HCT116 (cell line): ENCODE measurements at regions not wholly inside any gene's neighbourhood (a gene's known extent, or its start where the extent isn't known, plus 50 kb on each side); places are given as distances from the start of the nearest gene placed in this dataset.

Experiments
- ATF3 ChIP-seq: IDR thresholded peaks from 2 replicates; pipeline ENCODE4 v1.6.1; 2012
- CTCF ChIP-seq, 3 experiments: fragments of 200-600 bp in 1 of 3; sonication (generic) in 1 of 3; IDR thresholded peaks in 2 of 3; conservative IDR thresholded peaks in 1 of 3; 2 replicates each; pipeline ENCODE4 v1.5.1; 2012 to 2017; ENCODE audit warnings: low read depth in 2 of 3, low read length in 2 of 3, antibody characterized with exemption in 1 of 3, borderline replicate concordance in 1 of 3, control low read depth in 1 of 3, mild to moderate bottlenecking in 1 of 3, mixed read lengths in 1 of 3, mixed run types in 1 of 3, moderate library complexity in 1 of 3; ENCODE audit not compliant: insufficient read depth in 1 of 3
- ELF1 ChIP-seq: IDR thresholded peaks from 2 replicates; pipeline ENCODE4 v1.6.1; 2012; ENCODE audit warnings: low read depth, borderline replicate concordance
- EZH2 ChIP-seq: fragments of 200-600 bp; sonication (generic); IDR thresholded peaks from 2 replicates; pipeline ENCODE4 v1.6.1; 2017; ENCODE audit warnings: antibody characterized with exemption, mixed run types
- MAX ChIP-seq: IDR thresholded peaks from 2 replicates; pipeline ENCODE4 v1.6.1; 2012
- POLR2A ChIP-seq: IDR thresholded peaks from 2 replicates; pipeline ENCODE4 v1.7.0; 2011; ENCODE audit warnings: borderline replicate concordance; ENCODE audit not compliant: insufficient read depth, insufficient read length; ENCODE audit errors: extremely low read depth
- POLR2AphosphoS5 ChIP-seq: IDR thresholded peaks from 2 replicates; pipeline ENCODE4 v1.6.1; 2011; ENCODE audit warnings: mild to moderate bottlenecking, low read depth, low read length, moderate library complexity
- RAD21 ChIP-seq: IDR thresholded peaks from 2 replicates; pipeline ENCODE4 v1.6.1; 2012; ENCODE audit warnings: low read depth, mild to moderate bottlenecking
- YY1 ChIP-seq: IDR thresholded peaks from 2 replicates; pipeline ENCODE4 v1.6.1; 2011; ENCODE audit warnings: low read length, low read depth, moderate library complexity, mild to moderate bottlenecking; ENCODE audit not compliant: insufficient replicate concordance; ENCODE audit errors: extremely low read depth
- ZFX ChIP-seq: fragments of 450-650 bp; IDR thresholded peaks from 2 replicates; pipeline ENCODE4 v1.6.1; 2017
- ZNF274 ChIP-seq: fragments of 200-500 bp; sonication (Bioruptor generic); IDR thresholded peaks from 2 replicates; pipeline ENCODE4 v1.6.1; 2014; ENCODE audit warnings: mild to moderate bottlenecking, low read depth, low read length, inconsistent platforms

GRCh38 chr9:19967888-19968459 lies 179.1 kb upstream of the SLC24A2 start:
- TF ChIP-seq CTCF (IDR thresholded peaks at IDR 0.05 in 2 of 3, conservative IDR thresholded peaks at IDR 0.05 in 1 of 3; ENCODE audit: borderline replicate concordance in 1 of 3, insufficient read depth in 1 of 3, low read depth in 2 of 3, low read length in 2 of 3) (no peak), ZNF274 (no peak), MAX (no peak), ELF1 (no peak), EZH2 (no peak), POLR2A (no peak), YY1 (no peak), RAD21 (no peak), ATF3 (no peak), ZFX (no peak), POLR2AphosphoS5 (no peak)
